CD4-positive, alpha-beta memory T cell (primary cell): ENCODE measurements at regions not wholly inside any gene's neighbourhood (a gene's known extent, or its start where the extent isn't known, plus 50 kb on each side); places are given as distances from the start of the nearest gene placed in this dataset.
"Not testable (repeated sequence)": the region's sequence is repeated elsewhere in the genome, so short reads cannot be mapped to it uniquely, and the experiment has no call there.

Experiments
- CTCF ChIA-PET: fragments of 350-600 bp; sonication (Branson Sonifier 250); formaldehyde crosslinking; loops from one replicate; lab custom pipeline; 2021; ENCODE audit warnings: inconsistent platforms; ENCODE audit not compliant: partially characterized antibody; lab: Charles Lee
- POLR2A ChIA-PET: fragments of 350-600 bp; sonication (Branson Sonifier 250); formaldehyde crosslinking; loops from one replicate; lab custom pipeline; 2021; ENCODE audit not compliant: partially characterized antibody; lab: Charles Lee
- DNase-seq, 5 donors: peaks; one replicate each; pipeline versions ENCODE4 v3.0.0 to v3.0.0-alpha.2; 2020 to 2022; ENCODE audit warnings: mixed read lengths in 1 of 5
- H3K27ac ChIP-seq: one replicate; pipeline ENCODE4 v1.7.0; 2013; ENCODE audit warnings: low read depth, low read length
- H3K27me3 ChIP-seq: 2 replicates; pipeline ENCODE4 v1.7.0; 2013; ENCODE audit warnings: mild to moderate bottlenecking, low read length, moderate library complexity; ENCODE audit not compliant: insufficient read depth
- H3K36me3 ChIP-seq: 2 replicates; pipeline ENCODE4 v1.7.0; 2013; ENCODE audit warnings: mild to moderate bottlenecking, low read length, moderate library complexity; ENCODE audit not compliant: insufficient read depth
- H3K4me1 ChIP-seq: 2 replicates; pipeline ENCODE4 v1.7.0; 2013; ENCODE audit warnings: mild to moderate bottlenecking, low read length, moderate library complexity; ENCODE audit not compliant: insufficient read depth
- H3K4me3 ChIP-seq, 2 donors: one replicate each; pipeline ENCODE4 v1.7.0; 2013; ENCODE audit warnings: low read length in 2 of 2, mild to moderate bottlenecking in 1 of 2
- H3K9me3 ChIP-seq, 2 donors: one replicate each; pipeline ENCODE4 v1.7.0; 2013; ENCODE audit warnings: low read length in 2 of 2, control low read depth in 1 of 2; ENCODE audit not compliant: control insufficient read depth in 1 of 2
- H3K27ac Mint-ChIP-seq, 7 donors: one replicate each; pipeline ENCODE4 v1.8.0; 2020 to 2021; ENCODE audit warnings: mixed read lengths in 7 of 7, mild to moderate bottlenecking in 6 of 7, inconsistent platforms in 3 of 7, moderate library complexity in 3 of 7
- H3K27me3 Mint-ChIP-seq, 2 donors: one replicate each; pipeline ENCODE4 v1.8.0; 2020 to 2021; ENCODE audit warnings: mixed read lengths in 2 of 2
- H3K36me3 Mint-ChIP-seq, 2 donors: one replicate each; pipeline ENCODE4 v1.8.0; 2020 to 2021; ENCODE audit warnings: mixed read lengths in 2 of 2, inconsistent platforms in 1 of 2, mild to moderate bottlenecking in 1 of 2
- H3K4me1 Mint-ChIP-seq, 4 donors: one replicate each; pipeline ENCODE4 v1.8.0; 2020 to 2021; ENCODE audit warnings: mixed read lengths in 4 of 4, mild to moderate bottlenecking in 1 of 4
- H3K4me3 Mint-ChIP-seq, 8 donors: one replicate each; pipeline ENCODE4 v1.8.0; 2020 to 2021; ENCODE audit warnings: mixed read lengths in 8 of 8, mild to moderate bottlenecking in 7 of 8, moderate library complexity in 6 of 8, inconsistent platforms in 3 of 8
- H3K9me3 Mint-ChIP-seq, 8 donors: one replicate each; pipeline ENCODE4 v1.8.0; 2020 to 2021; ENCODE audit warnings: mixed read lengths in 8 of 8, mild to moderate bottlenecking in 5 of 8, inconsistent platforms in 3 of 8, moderate library complexity in 1 of 8
- intact Hi-C: fragments of 100-400 bp; cut with micrococcal nuclease; formaldehyde crosslinking; loops from one replicate; pipeline ENCODE4 v1.15.1; 2023

DNA sequence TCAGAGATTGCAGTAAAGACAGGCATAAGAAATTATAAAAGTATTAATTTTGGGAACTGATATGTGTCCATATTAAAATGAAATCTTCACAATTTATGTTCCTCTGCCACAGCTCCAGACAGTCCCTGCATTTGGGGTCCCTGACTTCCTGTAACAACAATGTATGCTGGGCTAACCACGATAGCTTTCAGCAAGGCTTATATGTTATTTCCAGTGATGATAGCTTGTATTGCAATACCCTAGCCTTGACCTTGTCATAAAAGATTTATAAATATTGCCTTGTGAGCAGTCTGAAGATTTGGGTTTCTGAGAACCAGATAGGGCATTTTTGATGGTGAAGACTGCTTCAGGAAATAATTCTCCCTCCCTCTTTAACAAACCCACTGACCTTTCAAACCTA is 129.5 kb downstream of the PCDH10 start:
- no peaks in the 10 kb centered on the region for H3K36me3 ChIP-seq
- Mint-ChIP-seq H3K27ac (no peak overlapping the region), H3K27me3 (no peaks in the 10 kb centered on the region), H3K4me1 (no peaks in the 10 kb centered on the region), H3K9me3 (peaks cover 0 to 14% (median 7%) of the 10 kb centered on the region in 8 donors), H3K4me3 (no peak overlapping the region), H3K36me3 (no peaks in the 10 kb centered on the region)
- H3K27ac ChIP-seq: no peak overlapping the region
- ChIA-PET POLR2A (no interaction called here), CTCF (no interaction called here)
- intact Hi-C loops: no loop called here
- H3K4me3 ChIP-seq: no peak overlapping the region
- no peaks in the 10 kb centered on the region for H3K4me1 ChIP-seq
- no peaks in the 10 kb centered on the region for H3K9me3 ChIP-seq
- DNase-seq: no peak
- no peaks in the 10 kb centered on the region for H3K27me3 ChIP-seq

- H3K36me3 Mint-ChIP-seq, H3K4me1 Mint-ChIP-seq, H3K4me1 ChIP-seq, H3K9me3 ChIP-seq, intact Hi-C loops, H3K4me3 ChIP-seq, H3K4me3 Mint-ChIP-seq, DNase-seq, H3K27ac ChIP-seq, H3K27me3 Mint-ChIP-seq, POLR2A ChIA-PET, H3K27ac Mint-ChIP-seq, H3K27me3 ChIP-seq, H3K36me3 ChIP-seq, CTCF ChIA-PET: not testable (repeated sequence)
- peaks cover 0 to 14% (median 7%) of the 10 kb centered on the region in 8 donors for H3K9me3 Mint-ChIP-seq
These were observed 128.8 kb downstream of the PCDH10 start for GRCh38 chr4:133277940-133278339.

DNA sequence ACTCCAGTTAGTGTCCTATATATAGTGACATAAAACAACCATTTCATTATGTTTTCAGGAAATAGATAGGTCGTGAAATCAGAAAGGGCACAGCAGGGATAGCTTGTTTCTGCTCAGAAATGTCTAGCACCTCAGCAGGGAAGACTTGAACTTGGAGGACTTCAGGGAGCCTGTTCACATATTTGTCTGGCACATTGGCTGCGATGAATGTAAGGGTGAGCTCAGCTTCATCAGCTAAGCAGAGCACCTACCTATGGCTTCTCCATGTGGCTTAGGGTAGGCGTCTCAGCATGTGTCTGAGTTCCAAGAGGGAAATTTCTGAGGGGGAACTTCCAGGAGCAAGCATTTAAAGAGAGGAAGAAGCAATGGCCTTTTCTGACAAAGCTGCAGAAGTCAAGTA is 126.2 kb downstream of the PCDH10 start:
- Mint-ChIP-seq H3K4me3 (no peak overlapping the region), H3K27me3 (no peaks in the 10 kb centered on the region), H3K27ac (no peak overlapping the region), H3K9me3 (peaks cover 0 to 14% (median 7%) of the 10 kb centered on the region in 8 donors), H3K36me3 (no peaks in the 10 kb centered on the region), H3K4me1 (no peaks in the 10 kb centered on the region)
- ChIA-PET CTCF (no interaction called here), POLR2A (no interaction called here)
- H3K9me3 ChIP-seq: no peaks in the 10 kb centered on the region
- H3K27ac ChIP-seq: no peak overlapping the region
- no peaks in the 10 kb centered on the region for H3K36me3 ChIP-seq
- no peak overlapping the region for H3K4me3 ChIP-seq
- no peaks in the 10 kb centered on the region for H3K4me1 ChIP-seq
- DNase-seq: no peak
- H3K27me3 ChIP-seq: no peaks in the 10 kb centered on the region
- intact Hi-C loops: no loop called here

DNA sequence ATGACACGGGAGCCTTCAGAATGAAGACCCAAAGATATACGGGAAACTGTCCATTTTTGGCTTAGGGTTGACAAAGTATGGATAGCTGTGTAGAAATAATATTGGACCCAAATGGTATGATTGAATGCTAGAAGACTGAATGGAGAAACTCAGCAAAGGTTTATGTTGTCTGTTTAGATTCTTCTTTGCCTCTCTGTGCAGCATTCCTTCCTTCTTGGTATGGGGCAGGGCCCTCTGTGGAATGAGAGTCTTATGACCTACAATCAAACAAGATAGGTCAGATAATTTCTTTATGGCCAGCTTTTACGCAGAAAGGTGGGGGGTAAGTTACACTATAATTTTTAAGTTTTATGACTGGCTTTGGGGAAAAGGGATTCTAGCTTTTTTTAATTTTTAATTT is 124.3 kb downstream of the PCDH10 start:
- intact Hi-C loops: no loop called here
- H3K27me3 Mint-ChIP-seq: no peaks in the 10 kb centered on the region
- H3K36me3 Mint-ChIP-seq: no peaks in the 10 kb centered on the region

GRCh38 chr4:133270021-133270570 is 121.0 kb downstream of the PCDH10 start:
- Histone ChIP-seq H3K27ac (no peak overlapping the region), H3K9me3 (no peaks in the 10 kb centered on the region), H3K4me1 (no peaks in the 10 kb centered on the region), H3K4me3 (no peak overlapping the region), H3K27me3 (no peaks in the 10 kb centered on the region), H3K36me3 (no peaks in the 10 kb centered on the region)
- CTCF ChIA-PET: no interaction called here
- Mint-ChIP-seq H3K9me3 (peaks cover 0 to 7% (median under 1%) of the 10 kb centered on the region in 8 donors), H3K4me1 (no peaks in the 10 kb centered on the region), H3K4me3 (peak overlapping the region in 1 of 8 donors; percentile 3), H3K27me3 (no peaks in the 10 kb centered on the region), H3K27ac (no peak overlapping the region), H3K36me3 (no peaks in the 10 kb centered on the region)
- intact Hi-C loops: no loop called here
- no peak for DNase-seq
- POLR2A ChIA-PET: no interaction called here

More for the DNA sequence above, 124.3 kb downstream of the PCDH10 start:
- POLR2A ChIA-PET: no interaction called here
- no peak for DNase-seq
- no peaks in the 10 kb centered on the region for H3K4me1 Mint-ChIP-seq
- Histone ChIP-seq H3K4me3 (no peak overlapping the region), H3K4me1 (no peaks in the 10 kb centered on the region), H3K9me3 (no peaks in the 10 kb centered on the region), H3K36me3 (no peaks in the 10 kb centered on the region), H3K27ac (no peak overlapping the region), H3K27me3 (no peaks in the 10 kb centered on the region)
- H3K4me3 Mint-ChIP-seq: no peak overlapping the region
- CTCF ChIA-PET: no interaction called here
- H3K9me3 Mint-ChIP-seq: peaks cover 0 to 15% (median 5%) of the 10 kb centered on the region in 8 donors
- no peak overlapping the region for H3K27ac Mint-ChIP-seq

- POLR2A ChIA-PET: no interaction called here
- Histone ChIP-seq H3K36me3 (no peaks in the 10 kb centered on the region), H3K27me3 (no peaks in the 10 kb centered on the region), H3K4me1 (no peaks in the 10 kb centered on the region), H3K4me3 (no peak overlapping the region), H3K27ac (no peak overlapping the region), H3K9me3 (no peaks in the 10 kb centered on the region)
- intact Hi-C loops: no loop called here
- Mint-ChIP-seq H3K9me3 (peaks cover 0 to 4% (median 0%) of the 10 kb centered on the region in 8 donors), H3K4me1 (no peaks in the 10 kb centered on the region), H3K4me3 (no peak overlapping the region), H3K27ac (no peak overlapping the region), H3K27me3 (no peaks in the 10 kb centered on the region), H3K36me3 (no peaks in the 10 kb centered on the region)
- DNase-seq: peak in 1 of 5 donors; percentile 13
- CTCF ChIA-PET: no interaction called here
These were observed 119.1 kb downstream of the PCDH10 start for GRCh38 chr4:133268205-133268604.

- H3K9me3 ChIP-seq, H3K4me1 ChIP-seq, POLR2A ChIA-PET, H3K27me3 ChIP-seq, DNase-seq, H3K9me3 Mint-ChIP-seq, H3K36me3 Mint-ChIP-seq, intact Hi-C loops, H3K4me1 Mint-ChIP-seq, H3K4me3 Mint-ChIP-seq, H3K27ac ChIP-seq, H3K36me3 ChIP-seq, H3K27me3 Mint-ChIP-seq, H3K4me3 ChIP-seq, H3K27ac Mint-ChIP-seq, CTCF ChIA-PET: not testable (repeated sequence)
These were observed 118.4 kb downstream of the PCDH10 start for GRCh38 chr4:133267506-133267905.

DNA sequence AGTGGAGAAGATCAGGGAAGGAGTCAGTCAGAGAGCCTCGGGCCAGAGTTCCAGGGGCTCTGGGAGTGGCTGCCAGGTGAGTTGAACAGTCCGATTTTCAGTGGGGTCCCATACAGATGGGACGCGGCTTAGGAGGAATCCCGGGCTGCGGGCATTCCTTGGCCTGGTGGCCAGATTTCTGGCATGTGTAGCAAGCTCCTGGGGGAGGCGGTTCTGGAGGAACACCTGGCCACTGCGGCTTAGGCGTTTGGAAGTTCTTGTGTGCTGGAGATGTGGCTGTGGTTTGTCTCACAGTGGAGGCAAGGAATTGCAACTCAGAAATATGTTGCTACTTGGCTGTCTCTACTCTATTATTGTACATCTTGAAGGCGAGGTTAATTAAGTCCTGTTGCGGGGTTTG is 117.9 kb downstream of the PCDH10 start:
- CTCF ChIA-PET: not testable (repeated sequence)

More for the DNA sequence above, 117.9 kb downstream of the PCDH10 start:
- H3K27me3 Mint-ChIP-seq, intact Hi-C loops, H3K4me3 Mint-ChIP-seq, H3K4me1 Mint-ChIP-seq, H3K9me3 Mint-ChIP-seq, DNase-seq, H3K36me3 Mint-ChIP-seq, H3K4me1 ChIP-seq, POLR2A ChIA-PET, H3K27ac Mint-ChIP-seq, H3K27ac ChIP-seq, H3K36me3 ChIP-seq, H3K9me3 ChIP-seq, H3K27me3 ChIP-seq, H3K4me3 ChIP-seq: not testable (repeated sequence)
